ENCODE measurements at regions not wholly inside any gene's neighbourhood (a gene's known extent, or its start where the extent isn't known, plus 50 kb on each side); places are given as distances from the start of the nearest gene placed in this dataset.

GRCh38 chr16:8376430-8376829, 213.9 kb downstream of the TMEM114 start:
- no peak overlapping the region for H3K27ac Mint-ChIP-seq
- Histone ChIP-seq H3K27me3 (ENCODE audit: control insufficient read depth in 1 of 2, insufficient read depth in 2 of 2, low read length in 2 of 2) (no peaks in the 10 kb centered on the region), H3K4me3 (ENCODE audit: low read length) (no peak overlapping the region), H3K27ac (ENCODE audit: low read depth in 1 of 2, low read length in 2 of 2) (no peak overlapping the region), H3K36me3 (ENCODE audit: insufficient read depth, low read length) (no peaks in the 10 kb centered on the region), H3K9me3 (ENCODE audit: control insufficient read depth in 1 of 2, insufficient read depth in 1 of 2, low read length in 2 of 2) (peaks cover 0 to 6% of the 10 kb centered on the region in 2 experiments), H3K4me1 (ENCODE audit: insufficient read depth, low read length) (no peaks in the 10 kb centered on the region)
- no peaks in the 10 kb centered on the region for H3K27me3 Mint-ChIP-seq
- CTCF ChIA-PET, result no interaction called here
- ATAC-seq (ENCODE audit: poor library complexity) (no peak), DNase-seq (no peak)
- no peak overlapping the region for H3K4me3 Mint-ChIP-seq
- no peak for TF ChIP-seq CTCF (IDR thresholded peaks at IDR 0.05)
- H3K36me3 Mint-ChIP-seq (ENCODE audit: low read depth), result no peaks in the 10 kb centered on the region
- intact Hi-C loops (cut with DNase I, micrococcal nuclease), result no loop called here
- H3K9me3 Mint-ChIP-seq, result peaks cover 5% of the 10 kb centered on the region
- no peaks in the 10 kb centered on the region for H3K4me1 Mint-ChIP-seq (ENCODE audit: low read depth)
- POLR2A ChIA-PET, result no interaction called here

GRCh38 chr16:8375232-8375587, 215.1 kb downstream of the TMEM114 start:
- no peak overlapping the region for H3K27ac ChIP-seq (ENCODE audit: low read depth in 1 of 2, low read length in 2 of 2)
- Mint-ChIP-seq H3K36me3 (ENCODE audit: low read depth) (no peaks in the 10 kb centered on the region), H3K4me3 (no peak overlapping the region), H3K27me3 (no peaks in the 10 kb centered on the region), H3K27ac (no peak overlapping the region), H3K9me3 (peaks cover 5% of the 10 kb centered on the region), H3K4me1 (ENCODE audit: low read depth) (no peaks in the 10 kb centered on the region)
- intact Hi-C loops (cut with DNase I, micrococcal nuclease), result no loop called here
- ChIA-PET CTCF (no interaction called here), POLR2A (no interaction called here)
- H3K36me3 ChIP-seq (ENCODE audit: insufficient read depth, low read length), result no peaks in the 10 kb centered on the region
- DNase-seq, result no peak
- no peaks in the 10 kb centered on the region for H3K27me3 ChIP-seq (ENCODE audit: control insufficient read depth in 1 of 2, insufficient read depth in 2 of 2, low read length in 2 of 2)
- no peak for TF ChIP-seq CTCF (IDR thresholded peaks at IDR 0.05)
- no peak overlapping the region for H3K4me3 ChIP-seq (ENCODE audit: low read length)
- peaks cover 0 to 6% of the 10 kb centered on the region in 2 experiments for H3K9me3 ChIP-seq (ENCODE audit: control insufficient read depth in 1 of 2, insufficient read depth in 1 of 2, low read length in 2 of 2)
- no peak for ATAC-seq (ENCODE audit: poor library complexity)
- no peaks in the 10 kb centered on the region for H3K4me1 ChIP-seq (ENCODE audit: insufficient read depth, low read length)

- H3K27ac ChIP-seq (ENCODE audit: low read depth in 1 of 2, low read length in 2 of 2), result no peak overlapping the region
- CTCF ChIA-PET, result no interaction called here
- H3K27me3 ChIP-seq (ENCODE audit: control insufficient read depth in 1 of 2, insufficient read depth in 2 of 2, low read length in 2 of 2), result no peaks in the 10 kb centered on the region
- Mint-ChIP-seq H3K36me3 (ENCODE audit: low read depth) (no peaks in the 10 kb centered on the region), H3K27ac (no peak overlapping the region), H3K4me1 (ENCODE audit: low read depth) (no peaks in the 10 kb centered on the region), H3K4me3 (no peak overlapping the region), H3K9me3 (peaks cover 5% of the 10 kb centered on the region), H3K27me3 (no peaks in the 10 kb centered on the region)
- no peak for TF ChIP-seq CTCF (IDR thresholded peaks at IDR 0.05)
- POLR2A ChIA-PET, result no interaction called here
- no peak overlapping the region for H3K4me3 ChIP-seq (ENCODE audit: low read length)
- intact Hi-C loops (cut with DNase I, micrococcal nuclease), result no loop called here
- no peaks in the 10 kb centered on the region for H3K36me3 ChIP-seq (ENCODE audit: insufficient read depth, low read length)
- ATAC-seq (ENCODE audit: poor library complexity), result no peak
- H3K4me1 ChIP-seq (ENCODE audit: insufficient read depth, low read length), result no peaks in the 10 kb centered on the region
- H3K9me3 ChIP-seq (ENCODE audit: control insufficient read depth in 1 of 2, insufficient read depth in 1 of 2, low read length in 2 of 2), result peaks cover 0 to 6% of the 10 kb centered on the region in 2 experiments
- no peak for DNase-seq
These were observed 215.6 kb downstream of the TMEM114 start for GRCh38 chr16:8374586-8375231.

Measured in CD4-positive, alpha-beta T cell (primary cell).